Gastrocnemius medialis (tissue), 4 donors: ENCODE measurements at regions not wholly inside any gene's neighbourhood (a gene's known extent, or its start where the extent isn't known, plus 50 kb on each side); places are given as distances from the start of the nearest gene placed in this dataset.

Experiments used
- CTCF ChIP-seq, 5 experiments: fragments of 450-650 bp in 3 of 5; fragments of 200-600 bp in 2 of 5; sonication (generic) in 2 of 5; IDR thresholded peaks in 4 of 5; conservative IDR thresholded peaks in 1 of 5; 1 replicate in 4 of 5; 2 replicates in 1 of 5; pipeline ENCODE4 v1.5.1; 2016 to 2019; ENCODE audit warnings: antibody characterized with exemption in 5 of 5, mild to moderate bottlenecking in 3 of 5, moderate library complexity in 3 of 5
- POLR2A ChIP-seq, 2 donors: fragments of 450-650 bp; IDR thresholded peaks; one replicate each; pipeline ENCODE4 v1.6.1; 2017; ENCODE audit warnings: antibody characterized with exemption in 2 of 2, mild to moderate bottlenecking in 2 of 2, moderate library complexity in 2 of 2

- TF ChIP-seq CTCF (IDR thresholded peaks at IDR 0.05 in 4 of 5, conservative IDR thresholded peaks at IDR 0.05 in 1 of 5) (no peak), POLR2A (IDR thresholded peaks at IDR 0.05) (no peak)
These were observed 98.2 kb upstream of the ZNF32 start for GRCh38 chr10:43746906-43747305.
